NCI-H460 (cell line): ENCODE measurements at regions not wholly inside any gene's neighbourhood (a gene's known extent, or its start where the extent isn't known, plus 50 kb on each side); places are given as distances from the start of the nearest gene placed in this dataset.
A peak's percentile ranks its signal among the peaks of the same experiment; 100 is the strongest.

ENCODE experiments used
- DNase-seq: peaks from one replicate; pipeline ENCODE4 v3.0.0-alpha.2; 2016; ENCODE audit warnings: low read depth; ENCODE audit errors: extremely low read depth

DNA sequence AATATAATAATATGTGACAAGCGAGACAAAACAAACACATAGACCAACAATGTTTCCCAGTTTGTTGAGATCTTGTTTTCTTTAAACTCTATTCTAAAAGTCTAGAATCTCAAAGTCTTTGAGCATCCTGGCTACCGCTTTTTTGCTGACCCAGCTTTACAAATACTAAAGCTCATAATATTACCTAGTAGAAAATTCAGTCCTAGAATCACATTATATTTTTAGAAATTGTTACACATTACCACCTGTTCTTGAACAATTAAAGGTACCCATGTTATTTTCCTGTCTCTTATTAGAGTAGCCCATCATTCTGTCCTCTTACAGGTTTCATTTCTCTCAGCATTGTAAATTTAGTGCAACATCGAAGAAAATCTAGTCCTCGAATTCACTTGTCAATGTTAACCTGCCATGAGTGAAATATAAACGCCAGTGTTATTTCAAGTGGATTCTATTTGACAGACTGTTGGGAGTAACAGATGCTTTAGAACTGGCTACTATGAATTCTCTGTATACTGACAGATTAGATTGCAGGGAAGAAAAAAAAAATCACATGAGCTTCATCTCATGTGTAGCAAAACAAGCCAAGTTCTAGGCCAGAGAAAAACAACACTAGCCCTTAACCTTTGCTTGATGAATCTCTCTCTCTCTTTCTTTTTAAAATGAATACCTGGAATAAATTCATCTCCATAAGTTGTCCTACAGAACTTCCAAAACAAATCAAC, 851.2 kb upstream of the ADAMTS5 start:
- DNase-seq: no peak

DNA sequence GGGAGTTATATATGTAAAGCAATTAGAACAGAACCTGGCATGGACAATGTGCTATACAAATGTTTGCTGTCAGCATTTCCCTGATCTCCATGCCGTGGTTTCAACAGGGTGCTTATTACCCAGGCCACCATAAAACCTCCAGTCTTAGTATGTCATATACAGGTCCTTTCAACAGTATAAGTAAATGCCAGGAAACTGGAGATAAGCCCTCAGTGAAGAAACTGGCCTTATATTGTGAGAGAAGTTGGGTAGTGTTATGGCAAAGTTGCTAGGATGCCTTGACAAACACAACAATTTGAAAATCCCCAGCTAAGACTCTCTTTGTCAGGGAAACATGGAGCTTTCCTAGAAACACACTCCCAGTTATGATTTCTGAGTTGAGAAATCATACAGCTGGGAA, 850.2 kb upstream of the ADAMTS5 start:
- no peak for DNase-seq

DNA sequence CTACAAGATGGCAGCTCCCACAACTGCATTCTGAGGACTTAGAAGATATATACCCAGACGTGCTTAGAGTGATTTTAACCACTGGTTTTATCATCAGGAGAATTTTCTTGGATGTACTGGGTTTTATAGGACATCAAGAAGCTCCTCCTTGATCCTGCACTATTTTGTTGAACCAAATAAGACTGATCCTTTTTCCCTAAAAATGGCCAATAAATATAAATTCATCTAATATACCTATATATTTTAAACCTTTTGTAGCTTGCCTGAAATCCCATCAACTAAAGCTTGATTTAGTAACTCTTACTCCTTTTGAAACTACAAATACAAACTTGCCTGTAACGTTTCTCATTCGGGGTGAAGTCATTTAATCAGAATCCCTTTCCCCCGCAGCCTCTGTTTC, 849.4 kb upstream of the ADAMTS5 start:
- no peak for DNase-seq

DNA sequence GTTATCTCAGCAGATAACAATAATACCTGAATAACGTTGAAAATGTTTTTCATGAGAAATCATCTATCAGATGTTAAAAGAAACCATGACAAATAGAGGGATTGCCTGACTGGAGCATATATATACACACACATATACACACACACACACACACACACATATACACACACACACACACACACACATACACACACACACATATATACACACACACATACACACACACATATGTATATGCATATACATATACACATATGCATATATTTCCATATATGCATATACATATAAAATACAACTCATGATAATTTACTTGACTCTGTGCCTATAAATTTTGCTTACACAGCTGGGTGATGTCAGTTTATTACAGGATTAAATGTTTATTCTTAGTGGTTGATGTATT, 847.3 kb upstream of the ADAMTS5 start:
- DNase-seq: no peak

DNA sequence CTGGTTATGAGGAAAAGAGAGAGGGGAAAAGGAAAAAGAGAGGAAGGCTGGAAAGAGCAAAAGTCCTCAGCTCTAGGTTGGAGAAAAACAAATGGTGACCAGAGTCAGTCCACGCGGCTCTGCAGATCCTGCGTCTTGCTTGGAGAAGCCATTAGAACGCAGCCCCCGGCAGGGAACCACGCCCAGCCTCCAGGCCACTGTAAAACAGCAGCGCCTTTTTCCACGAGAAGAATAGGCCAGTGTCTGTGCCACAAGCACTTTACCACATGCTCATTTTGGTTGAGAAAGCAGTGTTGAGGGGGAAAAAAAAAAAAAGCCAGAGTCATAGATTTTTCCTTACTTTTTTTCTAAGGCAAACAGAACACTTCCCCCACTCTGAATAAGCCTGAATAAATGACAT, 846.9 kb upstream of the ADAMTS5 start:
- no peak for DNase-seq

DNA sequence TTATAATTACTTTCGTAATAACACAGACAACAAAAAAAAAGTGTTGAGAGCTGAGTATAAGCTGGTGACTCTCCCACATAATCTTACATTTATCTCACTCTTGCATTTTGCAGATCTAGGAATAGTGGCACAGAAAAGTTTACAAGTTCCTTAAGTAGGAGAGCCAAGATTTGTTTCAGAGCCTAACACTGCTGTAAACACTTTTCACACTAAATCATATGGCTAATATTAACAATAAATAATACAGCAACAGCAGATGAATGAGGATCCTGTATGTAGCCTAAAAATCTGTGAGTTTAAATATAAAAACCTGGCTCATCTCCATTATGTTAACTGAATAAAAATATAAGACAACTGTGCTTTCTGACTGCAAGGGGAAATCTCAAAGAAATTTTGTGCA, 846.5 kb upstream of the ADAMTS5 start:
- no peak for DNase-seq

DNA sequence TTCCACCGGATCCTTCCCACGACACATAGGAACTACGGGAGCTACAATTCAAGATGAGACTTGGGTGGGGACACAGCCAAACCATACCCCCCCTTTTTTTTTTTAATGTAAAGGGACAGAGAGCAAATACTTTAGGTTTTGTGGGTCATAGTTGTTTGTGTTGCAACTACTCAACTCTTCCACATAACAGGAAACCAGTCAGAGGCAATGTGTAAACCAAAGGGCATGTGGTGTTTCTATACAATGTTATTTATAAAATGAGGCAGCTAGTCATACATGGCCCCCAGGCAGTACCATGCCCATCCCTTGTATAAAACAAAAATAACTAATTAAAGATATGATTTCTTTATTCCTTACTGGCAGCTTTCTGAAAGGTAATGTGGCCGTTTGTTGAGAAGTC, 845.4 kb upstream of the ADAMTS5 start:
- DNase-seq: no peak

DNA sequence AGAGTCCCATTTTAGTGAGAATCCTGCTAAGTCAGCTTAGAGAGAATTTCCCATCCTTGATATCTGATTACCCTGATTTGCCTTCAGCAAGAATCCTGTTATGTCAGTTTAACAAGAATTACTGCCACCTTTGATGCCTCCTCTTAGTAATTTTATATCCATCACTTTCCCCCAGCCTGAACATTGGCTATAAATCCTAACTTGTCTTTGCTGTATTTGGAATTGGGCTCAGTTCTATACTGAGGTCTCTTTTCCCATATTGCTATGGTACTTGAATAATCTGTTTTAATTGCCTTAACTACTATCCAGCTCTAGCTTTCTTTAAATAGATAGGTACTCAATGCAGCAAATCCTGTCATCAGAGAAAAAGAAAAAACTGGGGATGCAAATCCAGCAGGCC, 842.0 kb upstream of the ADAMTS5 start:
- DNase-seq: no peak

DNA sequence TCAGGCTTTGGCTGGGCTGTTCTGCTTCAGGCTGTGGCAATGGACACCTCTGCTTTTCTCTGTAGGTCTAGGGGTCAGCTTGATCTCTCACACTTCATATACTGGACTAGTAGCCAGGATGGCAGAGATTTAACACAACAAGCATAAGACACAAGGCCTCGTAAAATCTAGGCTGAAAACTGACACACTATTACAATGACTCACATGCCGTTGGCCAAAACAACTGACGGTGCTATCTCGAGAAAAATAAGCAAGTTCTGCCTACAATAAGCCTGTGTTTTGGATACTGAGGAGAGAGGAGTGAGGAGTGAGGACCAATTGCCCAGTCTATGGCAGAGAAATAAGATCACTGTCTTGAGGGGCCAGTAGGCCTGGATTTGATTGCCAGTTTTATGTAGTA, 840.7 kb upstream of the ADAMTS5 start:
- DNase-seq: no peak

DNA sequence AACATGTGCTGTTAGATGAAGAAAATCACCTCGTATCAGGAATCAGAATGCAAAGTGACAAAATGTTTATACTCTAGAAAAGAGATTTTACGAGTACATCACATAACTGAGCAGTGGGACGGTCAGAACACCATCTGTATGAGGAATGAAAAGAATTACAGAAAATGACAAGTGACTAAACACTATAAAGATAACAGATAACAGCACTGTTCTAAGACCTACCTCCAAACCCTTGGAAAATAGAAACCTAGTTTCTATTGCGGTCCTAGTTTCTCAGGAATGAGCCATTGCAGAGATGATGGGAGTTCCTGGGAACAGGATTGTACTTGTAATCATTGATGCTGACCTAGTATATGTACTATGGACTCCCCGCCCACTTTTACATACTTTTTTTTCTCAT, 839.4 kb upstream of the ADAMTS5 start:
- peak; percentile 1 for DNase-seq

DNA sequence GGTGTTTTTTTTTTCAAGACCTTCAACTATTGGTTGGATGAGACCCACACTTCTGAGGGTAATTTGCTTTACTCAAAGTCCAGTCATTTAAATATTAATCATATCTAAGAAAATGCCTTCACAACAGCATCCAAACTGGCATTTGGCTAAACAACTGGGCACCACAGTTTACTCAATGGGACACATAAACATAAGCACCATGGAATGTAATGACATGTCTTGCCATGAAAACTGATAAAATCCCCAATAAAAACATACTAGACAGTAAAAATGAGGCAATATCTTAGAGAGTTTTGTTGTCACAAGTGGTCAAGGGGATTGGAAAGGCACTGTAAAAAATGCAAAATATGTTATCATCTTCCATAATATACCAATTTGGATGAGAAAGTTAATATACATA, 838.8 kb upstream of the ADAMTS5 start:
- no peak for DNase-seq

DNA sequence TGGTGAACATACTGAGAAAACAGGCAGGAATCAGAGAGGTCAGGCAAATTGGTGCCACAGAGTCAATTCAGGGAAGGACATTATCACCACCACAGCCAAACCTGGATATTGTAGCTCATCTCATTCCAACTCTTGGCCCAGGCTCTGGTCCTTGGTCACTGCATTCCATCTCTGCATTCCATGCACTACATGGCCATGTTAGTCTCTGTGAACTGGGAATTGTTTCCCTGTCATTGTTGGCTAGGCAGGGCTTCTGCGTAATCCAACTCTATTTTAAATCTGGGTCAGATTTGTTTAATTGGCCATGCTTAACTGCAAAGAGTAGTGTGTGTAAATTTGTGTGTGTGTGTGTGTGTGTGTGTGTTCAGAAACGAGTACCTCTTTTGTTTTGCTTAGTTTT, 837.6 kb upstream of the ADAMTS5 start:
- DNase-seq: no peak

DNA sequence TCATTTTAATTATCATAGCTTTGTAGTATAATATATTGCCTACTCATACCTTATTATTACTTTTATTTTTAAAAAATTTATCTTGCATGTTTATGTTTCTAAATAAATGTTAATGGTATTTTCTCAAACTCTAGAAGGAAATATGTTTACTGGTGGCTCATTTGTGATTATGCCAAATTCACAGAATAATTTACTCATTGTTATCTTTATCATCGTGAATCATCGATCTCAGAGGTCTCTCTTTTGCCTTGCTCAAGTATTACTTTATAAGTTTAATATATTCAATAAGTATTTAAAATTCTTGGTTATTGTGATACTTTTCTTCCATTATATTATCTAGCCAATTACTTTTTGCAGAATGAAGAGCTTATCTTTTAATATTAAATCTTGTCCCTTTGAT, 836.7 kb upstream of the ADAMTS5 start:
- DNase-seq: no peak

DNA sequence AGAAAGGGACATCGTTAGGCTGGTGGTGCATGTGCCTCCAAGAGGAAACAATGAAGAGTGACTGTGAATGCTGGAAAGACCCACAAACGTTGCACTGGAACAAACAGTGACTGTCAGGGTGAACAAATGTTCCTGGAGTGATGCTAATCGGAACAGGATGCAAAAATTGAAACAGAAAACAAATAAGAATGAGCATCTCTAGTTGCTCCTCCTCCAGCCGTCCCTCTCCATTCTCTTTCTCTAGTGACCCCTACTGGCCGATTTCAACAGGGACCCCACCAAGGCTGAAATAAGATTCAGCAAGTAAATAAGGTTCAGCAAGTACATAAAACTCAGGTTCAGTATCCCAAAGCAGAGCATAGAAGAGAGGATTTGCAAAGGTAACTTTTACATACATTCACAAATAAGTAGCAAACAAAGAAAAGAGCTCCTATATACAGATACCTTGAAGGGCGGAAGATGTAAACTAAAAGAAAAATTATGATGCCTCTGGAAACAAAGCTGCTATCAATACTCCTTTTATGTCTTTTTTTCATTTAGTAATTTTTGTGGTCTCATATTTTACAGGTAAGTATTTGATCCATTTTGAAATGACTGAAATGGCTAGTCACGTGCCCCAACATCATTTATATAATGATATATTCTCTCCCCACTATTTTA, 836.1 kb upstream of the ADAMTS5 start:
- DNase-seq: peak; percentile 26

DNA sequence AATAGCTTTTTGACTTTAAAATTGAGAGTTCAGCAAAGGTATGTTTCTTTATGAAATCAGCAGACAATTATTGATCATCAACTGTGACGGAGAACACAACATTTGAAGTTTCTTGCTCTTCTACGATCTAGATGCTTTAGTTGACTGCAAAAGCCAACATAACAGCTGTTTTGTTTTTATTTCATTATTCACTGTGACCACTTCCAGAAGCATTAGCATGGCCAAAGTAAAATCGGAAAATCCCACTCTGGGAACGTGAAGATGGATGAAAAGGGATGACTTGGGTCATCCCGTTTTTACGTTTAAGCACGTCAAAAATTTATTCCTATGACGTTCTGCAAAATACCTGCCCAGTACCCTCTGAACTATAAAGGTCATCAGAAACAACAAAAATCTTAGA, 833.0 kb upstream of the ADAMTS5 start:
- no peak for DNase-seq

DNA sequence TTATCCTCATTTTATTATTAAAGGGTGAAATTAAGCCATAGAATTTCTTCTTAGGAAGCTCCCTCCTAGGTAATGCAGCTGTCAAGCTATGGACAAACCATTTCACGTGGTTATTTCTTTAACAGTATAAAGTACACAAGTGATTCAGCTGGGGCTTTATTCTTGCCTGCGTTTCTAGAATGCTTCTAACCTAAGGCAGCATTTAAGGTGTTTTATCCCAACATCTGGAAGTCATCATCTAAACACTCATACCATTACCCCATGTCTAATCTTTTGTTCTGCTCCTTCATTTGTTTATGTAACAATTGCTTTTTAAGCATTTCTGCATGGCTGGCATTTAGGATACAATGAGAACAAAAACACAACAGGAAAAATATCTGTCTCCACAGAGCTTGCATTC, 829.2 kb upstream of the ADAMTS5 start:
- no peak for DNase-seq

DNA sequence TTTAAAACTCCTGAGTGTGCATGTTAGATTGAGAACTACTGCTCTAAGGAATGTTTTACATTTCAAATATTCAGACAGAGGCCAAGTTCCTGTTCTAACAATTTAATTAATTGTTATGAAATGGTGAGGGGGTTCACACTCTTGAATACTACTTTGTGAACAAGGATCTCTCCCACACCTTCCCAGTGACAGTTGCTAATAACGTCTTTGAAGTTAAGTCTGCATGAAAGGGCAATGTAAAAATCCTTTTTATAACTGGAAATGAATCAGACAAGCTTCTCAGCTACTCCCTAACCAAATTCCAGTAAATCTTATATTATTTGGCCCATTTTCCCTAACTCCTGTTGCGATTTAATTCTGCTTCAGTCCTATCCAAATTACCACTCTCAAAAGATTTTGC, 828.5 kb upstream of the ADAMTS5 start:
- DNase-seq: no peak

DNA sequence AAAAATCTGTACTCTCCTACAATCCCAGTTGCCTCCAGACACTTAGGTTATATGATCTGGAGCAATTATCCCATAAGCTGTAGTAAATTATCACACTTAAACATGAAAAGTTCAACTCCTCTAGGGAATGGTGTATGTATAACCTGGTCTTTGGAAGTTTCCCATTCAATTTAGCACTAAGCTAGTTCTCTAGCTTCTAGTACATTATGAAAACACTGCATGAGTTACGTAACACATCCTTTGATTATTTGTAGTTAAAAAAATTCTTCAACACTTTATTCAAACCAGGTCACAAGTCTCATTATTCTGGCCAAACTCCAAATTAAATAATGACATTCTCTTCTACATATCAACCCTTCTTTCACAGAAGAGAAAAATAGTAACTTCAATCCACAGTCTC, 827.0 kb upstream of the ADAMTS5 start:
- no peak for DNase-seq

DNA sequence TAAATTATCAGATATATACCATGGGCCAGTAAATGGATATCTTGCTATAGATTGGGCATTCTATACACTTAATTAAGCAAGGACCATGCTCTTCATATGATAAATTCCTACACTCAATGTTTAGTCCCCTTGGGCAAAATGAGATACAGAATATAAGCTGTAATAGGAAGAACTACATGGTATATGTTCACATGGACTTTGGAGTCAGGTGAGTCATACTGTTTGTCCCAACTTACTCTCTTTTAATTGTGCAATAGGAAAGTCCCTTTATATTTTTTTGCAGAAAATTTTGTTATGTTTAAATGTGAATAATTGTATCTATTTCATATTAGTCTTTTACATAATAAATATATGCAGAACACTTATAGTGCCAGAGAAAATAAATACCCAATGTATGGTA, 820.2 kb upstream of the ADAMTS5 start:
- no peak for DNase-seq

DNA sequence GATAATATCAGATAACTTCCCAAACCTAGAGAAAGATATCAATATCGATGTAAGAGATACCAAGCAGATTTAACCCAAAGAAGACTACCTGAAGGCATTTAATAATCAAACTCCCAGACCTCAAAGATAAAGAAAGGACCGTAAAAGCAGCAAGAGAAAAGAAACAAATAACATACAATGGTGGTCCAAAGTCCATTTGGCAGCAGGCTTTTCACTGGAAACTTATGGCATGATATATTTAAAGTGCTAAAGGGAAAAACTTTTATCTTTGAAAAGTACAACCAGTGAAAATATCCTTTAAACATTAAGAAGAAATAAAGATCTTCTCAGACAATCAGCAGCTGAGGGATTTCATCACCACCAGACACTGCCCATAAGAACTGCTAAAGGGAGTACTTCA, 812.7 kb upstream of the ADAMTS5 start:
- DNase-seq: no peak

DNA sequence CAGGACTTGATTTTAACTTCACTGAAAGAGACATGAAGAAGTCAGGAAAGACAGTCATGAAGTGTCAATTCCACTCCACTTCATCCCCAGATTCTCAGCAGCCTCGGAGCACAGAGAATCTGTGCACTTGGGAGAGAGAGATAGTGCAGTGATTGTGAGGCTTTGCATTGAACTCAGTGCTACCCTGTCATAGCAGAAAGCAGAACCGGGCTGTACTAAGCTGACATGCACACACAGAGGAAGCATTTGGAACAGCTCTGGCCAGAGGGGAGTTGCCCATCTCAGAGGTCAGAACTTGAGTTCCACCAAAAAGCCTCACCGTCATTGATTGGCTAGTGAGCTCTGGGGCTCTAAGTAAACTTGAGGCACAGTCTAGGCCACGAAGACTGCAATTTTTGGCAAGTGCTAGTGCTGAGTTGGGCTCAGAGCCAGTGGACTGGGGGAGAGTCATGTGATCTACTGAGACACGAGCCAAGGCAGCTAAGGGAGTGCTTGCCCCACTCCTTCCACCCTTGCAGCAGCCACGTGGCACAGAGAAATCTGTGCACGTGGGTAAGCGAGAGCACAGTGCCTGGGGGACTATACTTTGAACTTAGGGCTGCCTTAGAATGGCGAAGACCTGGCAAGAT, 810.2 kb upstream of the ADAMTS5 start:
- DNase-seq: no peak

DNA sequence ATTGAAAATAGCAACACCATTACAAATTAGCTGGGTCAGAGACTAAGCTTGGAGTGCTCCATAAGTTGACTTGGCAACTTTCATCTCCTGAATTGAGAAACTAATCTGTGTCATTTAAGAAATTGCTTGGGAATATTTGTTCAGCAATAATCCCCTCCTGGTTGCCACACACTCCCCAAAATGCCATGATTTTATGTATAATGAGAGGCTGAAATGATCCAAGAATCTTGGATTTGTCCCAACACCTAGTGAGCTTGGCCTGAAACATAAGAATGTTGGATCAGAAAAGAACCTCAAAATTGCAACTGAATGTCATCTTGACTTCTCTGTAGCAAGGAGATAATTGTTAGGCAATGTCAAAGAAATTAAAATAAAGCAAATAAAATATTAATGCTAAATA, 805.9 kb upstream of the ADAMTS5 start:
- no peak for DNase-seq
